ENCODE measurements at regions not wholly inside any gene's neighbourhood (a gene's known extent, or its start where the extent isn't known, plus 50 kb on each side); places are given as distances from the start of the nearest gene placed in this dataset.

GRCh38 chr6:115629415-115629814 is 431.3 kb downstream of the FRK start:
- TF ChIP-seq CTCF (IDR thresholded peaks at IDR 0.05; ENCODE audit: insufficient read depth, low read depth, low read length, missing control alignments): no peak
- DNase-seq (ENCODE audit: low read depth): no peak
- no peak overlapping the region for H3K4me3 ChIP-seq (ENCODE audit: low read length)

GRCh38 chr6:115618256-115618655 is 442.4 kb downstream of the FRK start:
- no peak overlapping the region for H3K4me3 ChIP-seq (ENCODE audit: low read length)
- DNase-seq (ENCODE audit: low read depth): no peak

GRCh38 chr6:115617031-115617430 is 443.7 kb downstream of the FRK start:
- DNase-seq (ENCODE audit: low read depth): no peak
- no peak for TF ChIP-seq CTCF (IDR thresholded peaks at IDR 0.05; ENCODE audit: insufficient read depth, low read depth, low read length, missing control alignments)
- no peak overlapping the region for H3K4me3 ChIP-seq (ENCODE audit: low read length)

More at GRCh38 chr6:115618256-115618655, 442.4 kb downstream of the FRK start:
- TF ChIP-seq CTCF (IDR thresholded peaks at IDR 0.05; ENCODE audit: insufficient read depth, low read depth, low read length, missing control alignments): no peak

- no peak for TF ChIP-seq CTCF (IDR thresholded peaks at IDR 0.05; ENCODE audit: insufficient read depth, low read depth, low read length, missing control alignments)
- H3K4me3 ChIP-seq (ENCODE audit: low read length): no peak overlapping the region
- DNase-seq (ENCODE audit: low read depth): no peak
These were observed 447.2 kb downstream of the FRK start for GRCh38 chr6:115613488-115613887.

GRCh38 chr6:115612796-115613479 is 447.8 kb downstream of the FRK start:
- DNase-seq (ENCODE audit: low read depth): no peak
- TF ChIP-seq CTCF (IDR thresholded peaks at IDR 0.05; ENCODE audit: insufficient read depth, low read depth, low read length, missing control alignments): no peak
- no peak overlapping the region for H3K4me3 ChIP-seq (ENCODE audit: low read length)

- DNase-seq (ENCODE audit: low read depth): no peak
These were observed 448.5 kb downstream of the FRK start for GRCh38 chr6:115612216-115612615.

More at GRCh38 chr6:115612216-115612615, 448.5 kb downstream of the FRK start:
- TF ChIP-seq CTCF (IDR thresholded peaks at IDR 0.05; ENCODE audit: insufficient read depth, low read depth, low read length, missing control alignments): no peak
- H3K4me3 ChIP-seq (ENCODE audit: low read length): no peak overlapping the region
